Endodermal cell (in vitro differentiated cells): ENCODE measurements at regions not wholly inside any gene's neighbourhood (a gene's known extent, or its start where the extent isn't known, plus 50 kb on each side); places are given as distances from the start of the nearest gene placed in this dataset.

Experiments
- DNase-seq: peaks from one replicate; pipeline ENCODE4 v3.0.0-alpha.2; 2017
- H3K27ac ChIP-seq: 2 replicates; pipeline ENCODE4 v1.5.1; 2013; ENCODE audit warnings: mild to moderate bottlenecking, low read depth, low read length, moderate library complexity
- H3K27me3 ChIP-seq: 2 replicates; pipeline ENCODE4 v1.6.1; 2013; ENCODE audit warnings: mild to moderate bottlenecking, low read length, moderate library complexity; ENCODE audit not compliant: insufficient read depth, control insufficient read depth, poor library complexity, severe bottlenecking
- H3K36me3 ChIP-seq: 2 replicates; pipeline ENCODE4 v1.7.0; 2013; ENCODE audit warnings: mild to moderate bottlenecking, low read length, moderate library complexity; ENCODE audit not compliant: control insufficient read depth, insufficient read depth
- H3K4me1 ChIP-seq: one replicate; pipeline ENCODE4 v1.7.0; 2013; ENCODE audit warnings: low read length; ENCODE audit not compliant: control insufficient read depth, insufficient read depth
- H3K4me3 ChIP-seq: 2 replicates; pipeline ENCODE4 v1.5.1; 2013; ENCODE audit warnings: mild to moderate bottlenecking, low read length, moderate library complexity
- H3K9ac ChIP-seq: 2 replicates; pipeline ENCODE4 v1.6.1; 2013; ENCODE audit warnings: mild to moderate bottlenecking, low read length, moderate library complexity; ENCODE audit not compliant: poor library complexity, severe bottlenecking; ENCODE audit errors: extremely low read depth
- H3K9me3 ChIP-seq: 2 replicates; pipeline ENCODE4 v1.6.1; 2013; ENCODE audit warnings: mild to moderate bottlenecking, low read length, moderate library complexity; ENCODE audit not compliant: control insufficient read depth
- H3K27ac Mint-ChIP-seq: 2 replicates; pipeline ENCODE4 v1.8.0; 2020; ENCODE audit warnings: mixed read lengths
- H3K27me3 Mint-ChIP-seq: 2 replicates; pipeline ENCODE4 v1.8.0; 2021; ENCODE audit warnings: mild to moderate bottlenecking, mixed read lengths; ENCODE audit not compliant: insufficient read depth
- H3K36me3 Mint-ChIP-seq: 2 replicates; pipeline ENCODE4 v1.8.0; 2020; ENCODE audit warnings: low read depth, mixed read lengths
- H3K4me1 Mint-ChIP-seq: 2 replicates; pipeline ENCODE4 v1.8.0; 2020; ENCODE audit warnings: mixed read lengths
- H3K4me3 Mint-ChIP-seq: 2 replicates; pipeline ENCODE4 v1.8.0; 2020; ENCODE audit warnings: mild to moderate bottlenecking, moderate library complexity, mixed read lengths
- H3K9me3 Mint-ChIP-seq: 2 replicates; pipeline ENCODE4 v1.8.0; 2020; ENCODE audit warnings: mild to moderate bottlenecking, mixed read lengths
- WGBS, 2 experiments: methylation state at CpG; one replicate each; pipeline versions ENCODE4 v1.1.5 to v1.1.7; 2013; ENCODE audit warnings: missing lambda C conversion rate in 2 of 2, mixed read lengths in 1 of 2; ENCODE audit not compliant: insufficient coverage in 1 of 2, insufficient read length in 1 of 2; 5-methylcytosine and 5-hydroxymethylcytosine counted together
- TF ChIP-seq, protein P1 (sequence below): fragments of 200-600 bp; sonication (generic); conservative IDR thresholded peaks from 2 replicates; pipeline ENCODE4 v1.5.0; 2021; ENCODE audit warnings: antibody characterized with exemption, mild to moderate bottlenecking

GRCh38 chr6:145375502-145375901 is 359.8 kb downstream of the EPM2A start:
- H3K36me3 Mint-ChIP-seq, result peaks cover 2% of the 10 kb centered on the region
- H3K27me3 Mint-ChIP-seq, result no peaks in the 10 kb centered on the region
- H3K4me3 Mint-ChIP-seq, result no peak overlapping the region
- H3K27me3 ChIP-seq, result no peaks in the 10 kb centered on the region
- no peak overlapping the region for H3K27ac Mint-ChIP-seq
- H3K9me3 ChIP-seq, result peaks cover 19% of the 10 kb centered on the region
- H3K4me1 ChIP-seq, result no peaks in the 10 kb centered on the region
- TF ChIP-seq, protein P1, sequence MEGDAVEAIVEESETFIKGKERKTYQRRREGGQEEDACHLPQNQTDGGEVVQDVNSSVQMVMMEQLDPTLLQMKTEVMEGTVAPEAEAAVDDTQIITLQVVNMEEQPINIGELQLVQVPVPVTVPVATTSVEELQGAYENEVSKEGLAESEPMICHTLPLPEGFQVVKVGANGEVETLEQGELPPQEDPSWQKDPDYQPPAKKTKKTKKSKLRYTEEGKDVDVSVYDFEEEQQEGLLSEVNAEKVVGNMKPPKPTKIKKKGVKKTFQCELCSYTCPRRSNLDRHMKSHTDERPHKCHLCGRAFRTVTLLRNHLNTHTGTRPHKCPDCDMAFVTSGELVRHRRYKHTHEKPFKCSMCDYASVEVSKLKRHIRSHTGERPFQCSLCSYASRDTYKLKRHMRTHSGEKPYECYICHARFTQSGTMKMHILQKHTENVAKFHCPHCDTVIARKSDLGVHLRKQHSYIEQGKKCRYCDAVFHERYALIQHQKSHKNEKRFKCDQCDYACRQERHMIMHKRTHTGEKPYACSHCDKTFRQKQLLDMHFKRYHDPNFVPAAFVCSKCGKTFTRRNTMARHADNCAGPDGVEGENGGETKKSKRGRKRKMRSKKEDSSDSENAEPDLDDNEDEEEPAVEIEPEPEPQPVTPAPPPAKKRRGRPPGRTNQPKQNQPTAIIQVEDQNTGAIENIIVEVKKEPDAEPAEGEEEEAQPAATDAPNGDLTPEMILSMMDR, result no peak
- no peak overlapping the region for H3K9ac ChIP-seq
- no peak overlapping the region for H3K27ac ChIP-seq
- 88% methylated on average over 4 of the region's 4 CpGs for WGBS, 2 experiments
- H3K36me3 ChIP-seq, result no peaks in the 10 kb centered on the region
- H3K4me1 Mint-ChIP-seq, result peaks cover 5% of the 10 kb centered on the region
- DNase-seq, result no peak
- no peak overlapping the region for H3K4me3 ChIP-seq
- H3K9me3 Mint-ChIP-seq, result peaks cover 8% of the 10 kb centered on the region

- Histone ChIP-seq H3K27ac (no peak overlapping the region), H3K36me3 (no peaks in the 10 kb centered on the region), H3K4me3 (no peak overlapping the region), H3K9ac (no peak overlapping the region), H3K27me3 (no peaks in the 10 kb centered on the region), H3K4me1 (no peaks in the 10 kb centered on the region), H3K9me3 (peaks cover 19% of the 10 kb centered on the region)
- H3K4me3 Mint-ChIP-seq, result no peak overlapping the region
- peaks cover 3% of the 10 kb centered on the region for H3K4me1 Mint-ChIP-seq
- H3K9me3 Mint-ChIP-seq, result peaks cover 8% of the 10 kb centered on the region
- peaks cover 2% of the 10 kb centered on the region for H3K36me3 Mint-ChIP-seq
- no peaks in the 10 kb centered on the region for H3K27me3 Mint-ChIP-seq
- TF ChIP-seq, protein P1, result no peak
- no peak overlapping the region for H3K27ac Mint-ChIP-seq
- WGBS, 2 experiments, result 97 to 100% methylated on average over 1 of the region's 1 CpG
- DNase-seq, result no peak
Measured at GRCh38 chr6:145380186-145380585, 355.1 kb downstream of the EPM2A start.

- 77% methylated on average over 3 of the region's 3 CpGs; no CpG with 5 or more reads in 1 of the 2 experiments for WGBS, 2 experiments
- Mint-ChIP-seq H3K27me3 (no peaks in the 10 kb centered on the region), H3K36me3 (peaks cover 2% of the 10 kb centered on the region), H3K9me3 (peaks cover 8% of the 10 kb centered on the region), H3K4me3 (no peak overlapping the region), H3K27ac (no peak overlapping the region), H3K4me1 (peaks cover 5% of the 10 kb centered on the region)
- Histone ChIP-seq H3K36me3 (no peaks in the 10 kb centered on the region), H3K27ac (no peak overlapping the region), H3K9ac (no peak overlapping the region), H3K4me3 (no peak overlapping the region), H3K9me3 (peaks cover 18% of the 10 kb centered on the region), H3K4me1 (peaks cover 4% of the 10 kb centered on the region), H3K27me3 (no peaks in the 10 kb centered on the region)
- TF ChIP-seq, protein P1, result no peak
- no peak for DNase-seq
Measured at GRCh38 chr6:145381941-145382340, 353.4 kb downstream of the EPM2A start.
